SJCRH30 (cell line): ENCODE measurements at regions not wholly inside any gene's neighbourhood (a gene's known extent, or its start where the extent isn't known, plus 50 kb on each side); places are given as distances from the start of the nearest gene placed in this dataset.

Source experiments
- DNase-seq, 2 experiments: peaks; one replicate each; pipeline ENCODE4 v3.0.0-alpha.2; 2015 to 2020
- H3K27ac ChIP-seq: fragments of 250-450 bp; sonication (Bioruptor Pico); 2 replicates; pipeline ENCODE4 v1.5.1; 2020; ENCODE audit warnings: mild to moderate bottlenecking, moderate library complexity
- H3K27me3 ChIP-seq: fragments of 250-450 bp; sonication (Bioruptor Pico); 2 replicates; pipeline ENCODE4 v1.5.1; 2020; ENCODE audit warnings: mild to moderate bottlenecking, moderate library complexity
- H3K36me3 ChIP-seq: fragments of 250-450 bp; sonication (Bioruptor Pico); 2 replicates; pipeline ENCODE4 v1.5.1; 2020; ENCODE audit warnings: mild to moderate bottlenecking, moderate library complexity
- H3K4me1 ChIP-seq: fragments of 250-450 bp; sonication (Bioruptor Pico); 2 replicates; pipeline ENCODE4 v1.5.1; 2020; ENCODE audit warnings: mild to moderate bottlenecking, moderate library complexity
- H3K4me3 ChIP-seq: fragments of 250-450 bp; sonication (Bioruptor Pico); 2 replicates; pipeline ENCODE4 v1.5.1; 2020; ENCODE audit warnings: mild to moderate bottlenecking, moderate library complexity
- H3K9me3 ChIP-seq: fragments of 250-450 bp; sonication (Bioruptor Pico); replicated peaks from 2 replicates; pipeline ENCODE4 v1.5.1; 2020; ENCODE audit warnings: mild to moderate bottlenecking, moderate library complexity

DNA sequence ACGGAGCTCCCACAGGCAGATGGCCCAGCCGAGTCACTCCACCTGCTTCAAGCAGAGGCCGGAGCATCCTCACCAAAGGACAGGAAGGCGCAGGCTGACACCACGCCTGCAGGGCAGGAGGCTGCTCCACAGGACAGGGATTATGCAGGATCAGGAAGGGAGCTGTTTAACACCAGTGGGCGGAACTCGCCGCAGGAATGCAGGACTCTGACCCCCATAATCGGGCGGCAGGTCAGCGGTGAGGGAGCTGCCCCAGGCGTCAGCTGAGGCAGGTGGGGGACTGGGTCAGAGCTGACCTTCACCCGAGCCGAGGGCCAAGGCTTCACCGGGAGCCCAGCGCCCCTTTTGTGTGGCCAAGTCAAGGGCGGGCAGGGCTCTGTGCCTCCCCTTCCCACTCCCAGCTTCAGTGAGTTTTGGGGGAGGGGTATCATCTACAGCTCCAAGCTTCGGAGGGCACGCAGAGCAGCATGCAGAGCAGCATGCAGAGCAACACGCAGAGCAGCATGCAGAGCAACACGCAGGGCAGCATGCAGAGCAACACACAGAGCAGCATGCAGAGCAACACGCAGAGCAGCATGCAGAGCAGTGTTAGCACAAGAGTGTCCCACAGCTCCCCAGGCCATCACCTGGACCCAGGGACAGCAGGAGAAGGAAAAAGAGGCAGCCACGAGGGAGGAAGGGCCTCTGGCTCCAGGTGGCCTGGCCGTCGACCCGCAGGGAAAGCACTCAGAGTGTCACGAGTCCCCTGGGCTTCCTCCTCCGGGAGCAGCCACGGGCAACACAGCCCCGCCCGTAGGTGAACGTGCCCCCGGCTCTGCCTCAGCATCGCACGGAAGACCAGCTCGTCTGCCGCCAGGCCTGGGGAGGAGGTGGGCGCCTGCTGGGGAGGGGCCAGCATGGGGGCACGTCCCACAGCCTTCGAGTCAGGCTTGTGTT lies 151.7 kb upstream of the PPP2R2D start:
- Histone ChIP-seq H3K27ac (no peak overlapping the region), H3K27me3 (no peaks in the 10 kb centered on the region), H3K4me3 (no peak overlapping the region), H3K36me3 (no peaks in the 10 kb centered on the region), H3K4me1 (no peaks in the 10 kb centered on the region), H3K9me3 (no peaks in the 10 kb centered on the region)
- no peak for DNase-seq

GRCh38 chr10:131749767-131750142 lies 151.1 kb upstream of the PPP2R2D start:
- no peak overlapping the region for H3K4me3 ChIP-seq
- no peaks in the 10 kb centered on the region for H3K4me1 ChIP-seq
- no peaks in the 10 kb centered on the region for H3K27me3 ChIP-seq
- H3K9me3 ChIP-seq, result no peaks in the 10 kb centered on the region
- no peaks in the 10 kb centered on the region for H3K36me3 ChIP-seq
- no peak for DNase-seq
- H3K27ac ChIP-seq, result no peak overlapping the region

- H3K9me3 ChIP-seq, result no peaks in the 10 kb centered on the region
Measured at GRCh38 chr10:131750171-131750895, 150.5 kb upstream of the PPP2R2D start.

GRCh38 chr10:131750973-131751826 lies 149.6 kb upstream of the PPP2R2D start:
- no peak for DNase-seq
- H3K27me3 ChIP-seq, result no peaks in the 10 kb centered on the region

More at GRCh38 chr10:131750171-131750895, 150.5 kb upstream of the PPP2R2D start:
- Histone ChIP-seq H3K4me1 (no peaks in the 10 kb centered on the region), H3K4me3 (no peak overlapping the region), H3K27me3 (no peaks in the 10 kb centered on the region), H3K36me3 (no peaks in the 10 kb centered on the region), H3K27ac (no peak overlapping the region)
- no peak for DNase-seq

GRCh38 chr10:131751827-131752775 lies 148.7 kb upstream of the PPP2R2D start:
- no peaks in the 10 kb centered on the region for H3K36me3 ChIP-seq
- H3K4me1 ChIP-seq, result no peaks in the 10 kb centered on the region
- no peak overlapping the region for H3K4me3 ChIP-seq
- no peaks in the 10 kb centered on the region for H3K9me3 ChIP-seq
- H3K27me3 ChIP-seq, result no peaks in the 10 kb centered on the region
- DNase-seq, result no peak
- H3K27ac ChIP-seq, result no peak overlapping the region

More at GRCh38 chr10:131750973-131751826, 149.6 kb upstream of the PPP2R2D start:
- no peaks in the 10 kb centered on the region for H3K36me3 ChIP-seq
- no peak overlapping the region for H3K27ac ChIP-seq
- no peaks in the 10 kb centered on the region for H3K9me3 ChIP-seq
- H3K4me1 ChIP-seq, result no peaks in the 10 kb centered on the region
- H3K4me3 ChIP-seq, result no peak overlapping the region

GRCh38 chr10:131753336-131753735 lies 147.5 kb upstream of the PPP2R2D start:
- no peaks in the 10 kb centered on the region for H3K27me3 ChIP-seq
- H3K9me3 ChIP-seq, result no peaks in the 10 kb centered on the region
- no peaks in the 10 kb centered on the region for H3K36me3 ChIP-seq
- no peak for DNase-seq
- no peak overlapping the region for H3K27ac ChIP-seq
- H3K4me1 ChIP-seq, result no peaks in the 10 kb centered on the region
- no peak overlapping the region for H3K4me3 ChIP-seq

DNA sequence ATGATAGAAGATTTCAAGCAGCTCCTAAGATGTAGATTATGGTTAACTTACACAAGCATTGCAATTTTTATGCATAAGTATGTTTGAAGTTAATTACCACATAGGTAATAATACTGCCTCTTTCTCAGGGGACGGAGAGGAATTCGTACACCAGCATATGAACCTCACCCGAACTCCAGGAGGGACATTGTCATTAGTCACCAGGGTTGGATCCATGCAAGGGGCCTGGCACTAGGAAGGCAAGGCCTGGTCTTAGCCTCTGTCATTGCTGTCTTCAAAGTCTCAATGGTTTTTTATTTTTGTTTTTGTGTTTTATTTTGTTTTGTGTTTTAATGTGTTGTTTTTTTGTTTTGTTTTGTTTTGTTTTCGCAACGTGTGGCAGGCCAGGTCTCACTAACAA lies 145.6 kb upstream of the PPP2R2D start:
- H3K36me3 ChIP-seq, result no peaks in the 10 kb centered on the region
- no peak overlapping the region for H3K4me3 ChIP-seq
- no peaks in the 10 kb centered on the region for H3K4me1 ChIP-seq
- H3K9me3 ChIP-seq, result no peaks in the 10 kb centered on the region
- no peak for DNase-seq
- no peaks in the 10 kb centered on the region for H3K27me3 ChIP-seq
- no peak overlapping the region for H3K27ac ChIP-seq

- no peak overlapping the region for H3K27ac ChIP-seq
- no peaks in the 10 kb centered on the region for H3K4me1 ChIP-seq
- no peaks in the 10 kb centered on the region for H3K27me3 ChIP-seq
- H3K4me3 ChIP-seq, result no peak overlapping the region
- H3K36me3 ChIP-seq, result no peaks in the 10 kb centered on the region
- DNase-seq, result no peak
- no peaks in the 10 kb centered on the region for H3K9me3 ChIP-seq
Measured at GRCh38 chr10:131757285-131758058, 143.3 kb upstream of the PPP2R2D start.

DNA sequence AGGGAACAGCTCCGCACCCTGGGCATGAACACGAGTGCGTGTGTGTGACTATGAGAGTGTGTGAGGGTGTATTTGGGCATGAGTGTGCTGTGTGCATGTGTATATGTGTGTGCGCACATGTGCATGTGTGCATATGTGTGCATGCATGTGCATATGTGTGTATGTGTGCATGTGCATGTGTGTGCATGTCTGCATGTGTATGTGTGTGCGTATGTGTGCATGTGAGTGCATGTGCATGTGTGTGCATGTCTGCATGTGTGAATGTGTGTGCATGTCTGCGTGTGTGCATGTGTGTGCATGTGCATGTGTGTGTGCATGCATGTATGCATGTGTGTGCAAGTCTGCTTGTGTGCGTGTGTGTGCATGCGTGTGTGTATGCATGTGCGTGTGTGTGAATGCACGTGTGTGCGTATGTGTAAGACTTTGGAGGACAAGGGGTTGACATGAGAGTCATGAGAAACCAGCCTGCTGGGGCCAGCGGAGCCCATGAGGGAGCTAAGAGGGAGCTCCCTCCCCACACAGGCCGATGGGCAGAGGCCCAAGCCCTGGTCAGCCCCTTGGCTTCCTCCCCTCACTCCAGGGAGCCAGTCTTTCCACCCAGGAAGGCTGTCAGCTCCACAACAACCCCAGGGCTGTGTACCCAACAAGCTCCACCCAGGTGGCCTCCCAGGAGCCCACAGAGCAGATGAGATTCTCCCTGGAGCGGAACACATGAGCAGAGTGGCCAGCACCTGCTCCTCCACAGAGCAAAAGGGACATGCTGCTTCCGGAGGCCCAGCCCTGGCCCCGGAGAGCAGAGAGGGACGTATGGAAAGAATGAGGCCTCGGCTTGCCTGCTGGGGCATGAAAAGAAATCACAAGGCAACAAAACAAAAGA lies 142.5 kb upstream of the PPP2R2D start:
- no peaks in the 10 kb centered on the region for H3K27me3 ChIP-seq
- no peak overlapping the region for H3K4me3 ChIP-seq
- no peaks in the 10 kb centered on the region for H3K9me3 ChIP-seq
- no peaks in the 10 kb centered on the region for H3K36me3 ChIP-seq
- no peaks in the 10 kb centered on the region for H3K4me1 ChIP-seq
- no peak for DNase-seq
- no peak overlapping the region for H3K27ac ChIP-seq

DNA sequence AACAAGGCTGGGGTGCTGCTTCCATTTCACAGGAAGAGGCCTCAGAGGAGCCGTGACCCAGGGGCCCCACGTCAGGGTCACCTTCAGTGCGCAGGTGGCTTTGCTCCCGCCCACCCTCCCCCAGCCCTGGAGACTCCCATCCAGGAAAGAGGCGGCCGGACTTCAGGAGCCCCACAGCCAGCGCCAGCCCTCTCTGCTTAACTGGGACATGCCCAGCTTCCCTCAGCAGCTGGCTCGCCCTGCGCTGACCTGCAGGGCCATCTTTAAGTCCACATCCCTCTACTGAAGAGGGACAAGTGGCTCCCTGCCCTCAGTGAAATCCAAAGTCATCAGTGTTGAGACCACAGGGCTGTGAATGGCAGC lies 141.9 kb upstream of the PPP2R2D start:
- Histone ChIP-seq H3K4me3 (no peak overlapping the region), H3K9me3 (no peaks in the 10 kb centered on the region), H3K27me3 (no peaks in the 10 kb centered on the region), H3K27ac (no peak overlapping the region), H3K4me1 (no peaks in the 10 kb centered on the region), H3K36me3 (no peaks in the 10 kb centered on the region)
- DNase-seq, result no peak

DNA sequence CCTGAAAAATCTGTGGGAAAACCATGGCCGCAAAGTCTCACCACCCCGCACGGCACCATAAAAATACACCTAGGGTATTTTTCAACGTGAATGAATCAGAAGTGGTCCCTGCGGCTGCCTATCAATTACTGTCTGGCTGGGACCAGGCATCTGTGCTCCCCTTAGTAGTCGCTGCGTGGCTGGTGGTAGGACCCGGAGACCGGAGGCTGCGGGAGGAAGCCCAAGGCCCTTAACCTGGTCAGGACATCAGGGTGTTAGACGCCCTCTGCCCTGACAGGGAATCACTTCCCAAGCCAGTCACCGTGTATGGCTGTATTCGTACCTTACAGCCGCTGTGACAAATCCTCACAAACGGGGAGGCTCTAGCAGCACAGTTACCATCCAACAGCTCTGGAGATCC lies 141.5 kb upstream of the PPP2R2D start:
- no peaks in the 10 kb centered on the region for H3K27me3 ChIP-seq
- no peaks in the 10 kb centered on the region for H3K36me3 ChIP-seq
- no peak for DNase-seq
- H3K4me3 ChIP-seq, result no peak overlapping the region
- H3K4me1 ChIP-seq, result no peaks in the 10 kb centered on the region
- H3K9me3 ChIP-seq, result no peaks in the 10 kb centered on the region
- no peak overlapping the region for H3K27ac ChIP-seq

- H3K4me1 ChIP-seq, result no peaks in the 10 kb centered on the region
- no peaks in the 10 kb centered on the region for H3K27me3 ChIP-seq
- no peaks in the 10 kb centered on the region for H3K36me3 ChIP-seq
- DNase-seq, result no peak
- no peaks in the 10 kb centered on the region for H3K9me3 ChIP-seq
- no peak overlapping the region for H3K27ac ChIP-seq
- no peak overlapping the region for H3K4me3 ChIP-seq
Measured at GRCh38 chr10:131760416-131761166, 140.2 kb upstream of the PPP2R2D start.
